ENCODE measurements at regions not wholly inside any gene's neighbourhood (a gene's known extent, or its start where the extent isn't known, plus 50 kb on each side); places are given as distances from the start of the nearest gene placed in this dataset.
"Not testable (repeated sequence)": the region's sequence is repeated elsewhere in the genome, so short reads cannot be mapped to it uniquely, and the experiment has no call there.

GRCh38 chr12:97005174-97005573 is 98.1 kb downstream of the NEDD1 start:
- DNase-seq = no peak

GRCh38 chr12:97005646-97006045 is 98.6 kb downstream of the NEDD1 start:
- DNase-seq = no peak

- no peak for DNase-seq
Measured at GRCh38 chr12:97006585-97006984, 99.5 kb downstream of the NEDD1 start.

- no peak for DNase-seq
Measured at GRCh38 chr12:97016163-97016562, 109.1 kb downstream of the NEDD1 start.

GRCh38 chr12:97017213-97017612 is 110.2 kb downstream of the NEDD1 start:
- DNase-seq = no peak

GRCh38 chr12:97022536-97023230 is 115.6 kb downstream of the NEDD1 start:
- no peak for DNase-seq

GRCh38 chr12:97024393-97024792 is 117.3 kb downstream of the NEDD1 start:
- no peak for DNase-seq

GRCh38 chr12:97026901-97027300 is 119.8 kb downstream of the NEDD1 start:
- no peak for DNase-seq

- no peak for DNase-seq
Measured at GRCh38 chr12:97027482-97027881, 120.4 kb downstream of the NEDD1 start.

- no peak for DNase-seq
Measured at GRCh38 chr12:97038131-97038530, 131.1 kb downstream of the NEDD1 start.

- no peak for DNase-seq
Measured at GRCh38 chr12:97038834-97039233, 131.8 kb downstream of the NEDD1 start.

- DNase-seq = no peak
Measured at GRCh38 chr12:97046901-97047300, 139.8 kb downstream of the NEDD1 start.

- no peak for DNase-seq
Measured at GRCh38 chr12:97047361-97047760, 140.3 kb downstream of the NEDD1 start.

GRCh38 chr12:97048421-97049035 is 141.5 kb downstream of the NEDD1 start:
- no peak for DNase-seq

GRCh38 chr12:97050509-97050908 is 143.5 kb downstream of the NEDD1 start:
- DNase-seq = no peak

- no peak for DNase-seq
Measured at GRCh38 chr12:97051341-97051740, 144.3 kb downstream of the NEDD1 start.

- no peak for DNase-seq
Measured at GRCh38 chr12:97061171-97061570, 154.1 kb downstream of the NEDD1 start.

GRCh38 chr12:97063292-97063935 is 156.4 kb downstream of the NEDD1 start:
- DNase-seq = no peak

- DNase-seq = no peak
Measured at GRCh38 chr12:97075161-97075933, 168.3 kb downstream of the NEDD1 start.

- DNase-seq = no peak
Measured at GRCh38 chr12:97075934-97076630, 169.0 kb downstream of the NEDD1 start.

- DNase-seq = not testable (repeated sequence)
Measured at GRCh38 chr12:97076912-97077311, 169.9 kb downstream of the NEDD1 start.

- no peak for DNase-seq
Measured at GRCh38 chr12:97082029-97082428, 175.0 kb downstream of the NEDD1 start.

GRCh38 chr12:97093187-97093683 is 186.2 kb downstream of the NEDD1 start:
- no peak for DNase-seq
